Aorta (tissue), 5 donors: ENCODE measurements at regions not wholly inside any gene's neighbourhood (a gene's known extent, or its start where the extent isn't known, plus 50 kb on each side); places are given as distances from the start of the nearest gene placed in this dataset.
"Not testable (repeated sequence)": the region's sequence is repeated elsewhere in the genome, so short reads cannot be mapped to it uniquely, and the experiment has no call there.

Source experiments
- ATAC-seq: fragments of 200-7000 bp; cut with Tn5 transposase; one replicate; pipeline ENCODE4 v1.9.1; 2022; ENCODE audit warnings: moderate library complexity; ENCODE audit not compliant: low FRiP score
- DNase-seq, 2 donors: peaks; one replicate each; pipeline ENCODE4 v3.0.0-alpha.2; 2020
- H3K27ac ChIP-seq, 2 donors: one replicate each; pipeline ENCODE4 v1.5.1; 2013; ENCODE audit warnings: low read length in 2 of 2, mild to moderate bottlenecking in 2 of 2, moderate library complexity in 2 of 2, control low read depth in 1 of 2, inconsistent platforms in 1 of 2, low read depth in 1 of 2
- H3K27me3 ChIP-seq, 2 donors: one replicate each; pipeline ENCODE4 v1.6.1; 2013; ENCODE audit warnings: control low read depth in 1 of 2, low read length in 1 of 2, mild to moderate bottlenecking in 1 of 2, moderate library complexity in 1 of 2; ENCODE audit not compliant: insufficient read depth in 2 of 2, control insufficient read depth in 1 of 2
- H3K36me3 ChIP-seq, 2 donors: one replicate each; pipeline ENCODE4 v1.6.1; 2013; ENCODE audit warnings: control low read depth in 1 of 2, low read length in 1 of 2, mild to moderate bottlenecking in 1 of 2; ENCODE audit not compliant: insufficient read depth in 2 of 2, control insufficient read depth in 1 of 2
- H3K4me1 ChIP-seq, 2 donors: one replicate each; pipeline ENCODE4 v1.6.1; 2013; ENCODE audit warnings: low read length in 2 of 2, control low read depth in 1 of 2, mild to moderate bottlenecking in 1 of 2, moderate library complexity in 1 of 2; ENCODE audit not compliant: insufficient read depth in 2 of 2, control insufficient read depth in 1 of 2
- H3K4me3 ChIP-seq, 2 donors: one replicate each; pipeline ENCODE4 v1.5.1; 2013; ENCODE audit warnings: low read length in 2 of 2, control low read depth in 1 of 2, mild to moderate bottlenecking in 1 of 2
- H3K9me3 ChIP-seq: one replicate; pipeline ENCODE4 v1.6.1; 2013; ENCODE audit warnings: mild to moderate bottlenecking, low read length; ENCODE audit not compliant: control insufficient read depth
- WGBS, 2 donors: extraction: QIAGEN DNeasy Blood & Tissue Kit; methylation state at CpG; one replicate each; pipeline ENCODE4 v1.1.7; 2013; 5-methylcytosine and 5-hydroxymethylcytosine counted together
- intact Hi-C, 2 donors: fragments of 100-400 bp; cut with DNase I; formaldehyde crosslinking; loops; one replicate each; pipeline versions ENCODE4 v1.14.2 to v1.15.0; 2022
- donor health status: healthy with polysubstance abuse.
- donor health status: Bipolar disorder and iron deficiency.
- donor health status: DM: no; HTN: no; CAD: no.
- donor health status: DM: no; HTN: no; CAD: no.
- donor health status: DM: yes; HTN: yes; CAD: no.

DNA sequence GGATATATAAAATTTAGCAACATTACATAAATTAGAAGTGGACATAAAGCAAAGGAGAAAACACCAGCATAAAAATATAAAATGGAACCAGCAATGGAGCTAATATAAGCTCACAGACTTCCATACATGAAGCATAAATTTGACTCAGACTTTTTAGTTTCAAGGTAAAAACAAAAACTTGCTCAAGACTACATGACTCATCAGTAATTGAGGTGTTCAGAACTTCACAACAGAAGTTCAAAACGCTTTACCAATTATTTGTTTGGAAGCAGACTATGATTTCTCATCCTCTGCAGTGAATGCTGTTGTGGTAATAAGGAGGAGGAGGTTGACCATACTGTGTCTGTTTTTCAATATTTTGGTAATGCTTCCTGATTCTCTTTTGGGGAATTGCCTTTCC lies 192.0 kb upstream of the MEIS1 start:
- intact Hi-C loops, DNase-seq, H3K4me1 ChIP-seq, H3K36me3 ChIP-seq, ATAC-seq, H3K27me3 ChIP-seq, H3K4me3 ChIP-seq, H3K27ac ChIP-seq, H3K9me3 ChIP-seq: not testable (repeated sequence)
- 94 to 95% methylated on average over 1 of the region's 1 CpG for WGBS, 2 donors

DNA sequence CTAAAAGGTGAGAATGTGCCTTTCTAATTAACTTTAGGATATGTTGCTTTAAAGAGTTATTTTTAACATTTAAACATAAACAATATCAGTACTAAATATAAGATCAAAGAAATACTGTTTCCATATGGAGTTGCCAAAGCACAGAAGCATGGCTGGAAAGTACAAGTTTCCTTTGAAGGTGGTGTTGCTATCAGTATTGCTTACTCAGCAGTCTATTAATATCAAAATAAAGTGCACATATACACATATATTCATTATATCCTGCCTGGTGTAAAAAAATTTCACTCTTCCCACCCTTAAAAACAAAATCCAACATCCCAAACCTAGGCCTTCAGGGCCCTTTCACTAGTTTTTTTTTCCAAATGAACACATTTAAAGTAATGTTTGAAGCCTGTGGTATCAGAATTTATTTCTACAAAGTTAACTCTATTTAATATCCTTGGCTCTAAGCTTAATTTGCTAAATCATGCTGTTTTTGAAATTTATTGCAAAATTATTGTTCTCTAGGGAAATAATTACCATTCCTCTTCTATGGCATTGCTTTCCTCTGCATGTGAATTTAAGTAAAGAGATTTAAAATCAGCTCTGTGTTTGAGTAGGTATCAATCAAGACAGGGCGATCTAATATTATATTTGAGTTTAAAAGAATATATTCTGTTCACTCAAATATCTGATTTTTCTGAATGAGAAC lies 192.7 kb upstream of the MEIS1 start:
- H3K27ac ChIP-seq = no peak overlapping the region
- H3K36me3 ChIP-seq = no peaks in the 10 kb centered on the region
- H3K9me3 ChIP-seq = no peaks in the 10 kb centered on the region
- 96 to 98% methylated on average over 1 of the region's 1 CpG for whole genome bisulfite sequencing, 2 donors
- DNase-seq (no peak), ATAC-seq (no peak)
- H3K27me3 ChIP-seq = no peaks in the 10 kb centered on the region
- H3K4me1 ChIP-seq = no peaks in the 10 kb centered on the region
- H3K4me3 ChIP-seq = no peak overlapping the region
- intact Hi-C loops = no loop called here

DNA sequence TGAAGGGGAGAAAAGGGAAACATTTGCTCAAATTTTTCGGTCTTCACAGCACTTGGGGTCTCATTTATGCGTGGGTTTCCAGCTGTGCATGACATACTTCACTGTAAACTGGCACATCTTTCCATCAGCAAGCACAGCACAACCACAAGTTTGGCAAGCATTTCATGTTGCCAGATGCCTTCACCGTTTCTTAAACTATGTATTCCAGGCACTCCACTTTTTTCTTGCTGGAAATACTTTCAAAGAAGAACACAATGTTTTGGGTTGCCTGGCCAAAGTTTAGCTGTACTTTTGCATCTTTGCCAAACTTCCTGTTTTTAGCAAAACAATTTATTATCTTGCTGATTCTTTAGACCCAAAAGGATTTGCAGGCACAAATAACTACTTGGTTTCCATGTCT lies 194.6 kb upstream of the MEIS1 start:
- intact Hi-C loops = no loop called here
- ATAC-seq (no peak), DNase-seq (no peak)
- Histone ChIP-seq H3K36me3 (no peaks in the 10 kb centered on the region), H3K27me3 (no peaks in the 10 kb centered on the region), H3K9me3 (no peaks in the 10 kb centered on the region), H3K27ac (no peak overlapping the region), H3K4me3 (no peak overlapping the region), H3K4me1 (no peaks in the 10 kb centered on the region)
- WGBS, 2 donors = 25 to 26% methylated on average over 3 of the region's 3 CpGs

DNA sequence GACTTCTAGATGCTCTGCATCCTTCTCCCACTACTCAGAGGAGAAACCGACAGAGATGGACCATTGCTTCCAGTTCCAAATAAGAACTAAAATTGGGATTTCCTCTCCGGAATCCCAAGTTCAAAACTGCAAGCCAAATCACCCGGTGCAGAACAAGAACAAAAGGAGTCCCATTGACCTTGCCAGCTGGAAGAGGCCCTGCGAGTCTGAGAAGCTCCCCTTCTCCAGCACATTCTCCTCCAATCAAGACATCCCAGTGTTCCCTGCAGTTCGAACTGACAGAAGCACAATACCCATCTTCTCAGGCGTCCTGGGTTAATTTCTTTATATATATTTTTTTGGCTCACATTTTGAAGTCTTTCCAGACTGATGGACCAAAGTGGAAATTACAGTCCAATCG lies 195.3 kb upstream of the MEIS1 start:
- no peaks in the 10 kb centered on the region for H3K4me1 ChIP-seq
- no peak for ATAC-seq
- H3K27me3 ChIP-seq = no peaks in the 10 kb centered on the region
- WGBS, 2 donors = 34 to 45% methylated on average over 7 of the region's 7 CpGs
- no peak for DNase-seq
- no peak overlapping the region for H3K4me3 ChIP-seq
- no peak overlapping the region for H3K27ac ChIP-seq
- no peaks in the 10 kb centered on the region for H3K9me3 ChIP-seq
- H3K36me3 ChIP-seq = no peaks in the 10 kb centered on the region
- intact Hi-C loops = no loop called here

DNA sequence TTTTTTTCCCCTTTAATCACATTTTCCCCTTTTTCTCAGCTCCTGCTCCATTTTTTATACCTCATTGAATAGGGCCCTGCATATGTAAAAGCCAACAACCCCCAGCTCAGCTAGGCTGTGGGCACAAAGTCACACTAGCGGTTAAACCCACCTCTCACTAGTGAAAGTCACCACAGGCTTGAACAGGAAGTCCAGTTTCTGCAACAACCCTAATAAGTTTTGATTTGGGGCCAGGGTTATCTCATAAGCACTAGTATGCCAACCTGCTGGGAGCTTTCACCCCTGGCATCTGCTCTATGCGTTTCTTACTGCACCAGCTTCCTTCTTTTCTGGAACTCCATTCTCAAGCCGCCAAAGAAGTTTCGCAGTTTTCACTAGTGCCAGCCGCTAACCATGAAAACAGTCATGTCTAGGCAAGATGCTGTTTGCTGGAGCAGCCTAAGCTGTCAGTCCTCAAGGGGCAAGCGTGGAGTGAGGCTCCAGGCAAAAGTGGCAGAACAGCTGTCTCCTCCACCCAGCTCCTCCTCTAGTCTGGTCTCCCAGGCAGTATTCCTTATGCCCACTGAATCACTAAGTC lies 197.0 kb upstream of the MEIS1 start:
- intact Hi-C loops = no loop called here
- WGBS, 2 donors = 50 to 61% methylated on average over 6 of the region's 6 CpGs
- Histone ChIP-seq H3K4me3 (no peak overlapping the region), H3K27me3 (no peaks in the 10 kb centered on the region), H3K9me3 (no peaks in the 10 kb centered on the region), H3K36me3 (no peaks in the 10 kb centered on the region), H3K4me1 (no peaks in the 10 kb centered on the region), H3K27ac (no peak overlapping the region)
- no peak for ATAC-seq
- DNase-seq = no peak

DNA sequence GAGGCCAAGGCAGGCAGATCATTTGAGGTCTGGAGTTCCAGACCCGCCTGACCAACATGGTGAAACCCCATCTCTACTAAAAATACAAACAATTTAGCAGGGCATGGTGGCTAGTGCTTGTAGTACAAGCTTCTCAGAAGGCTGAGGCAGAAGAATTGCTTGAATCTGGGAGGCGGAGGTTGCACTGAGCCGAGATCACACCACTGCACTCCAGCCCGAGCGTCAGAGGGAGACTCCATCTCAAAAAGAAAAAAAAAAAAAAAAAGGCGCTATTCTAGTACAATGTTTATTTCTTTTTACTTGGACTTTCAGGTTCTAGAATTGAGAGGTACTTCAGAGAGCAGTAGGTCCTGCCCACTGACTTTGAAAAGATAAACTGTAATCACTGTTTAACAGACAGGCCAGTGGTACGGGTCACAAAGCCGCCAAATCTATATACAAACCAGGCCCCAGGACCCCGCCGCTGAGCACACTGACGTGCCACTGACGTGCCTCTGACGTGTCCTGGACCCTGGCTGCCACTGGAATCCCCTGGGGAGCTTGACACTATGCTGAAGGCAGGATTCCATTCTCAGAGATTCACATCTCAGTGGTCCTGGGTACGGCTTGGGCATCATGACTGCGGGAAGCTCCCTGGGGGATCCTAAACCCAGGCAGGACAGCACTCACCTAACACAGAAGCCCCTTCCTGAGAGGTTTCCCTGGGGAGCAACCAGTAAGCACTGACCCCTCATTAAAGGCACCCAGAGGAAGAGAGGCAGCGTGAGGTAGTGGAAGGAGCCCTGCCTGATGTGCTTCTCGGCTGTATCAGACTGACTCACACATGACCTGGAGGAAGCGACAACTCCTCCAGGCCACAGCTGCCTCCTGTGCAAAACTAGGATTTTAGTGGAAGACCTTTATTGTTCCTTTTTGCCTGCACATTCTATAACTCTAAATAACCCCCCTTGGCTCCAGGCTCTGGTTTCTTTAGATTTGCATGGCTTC lies 197.8 kb upstream of the MEIS1 start:
- no peak for ATAC-seq
- WGBS, 2 donors = 93 to 95% methylated on average over 18 of the region's 18 CpGs
- intact Hi-C loops = no loop called here

DNA sequence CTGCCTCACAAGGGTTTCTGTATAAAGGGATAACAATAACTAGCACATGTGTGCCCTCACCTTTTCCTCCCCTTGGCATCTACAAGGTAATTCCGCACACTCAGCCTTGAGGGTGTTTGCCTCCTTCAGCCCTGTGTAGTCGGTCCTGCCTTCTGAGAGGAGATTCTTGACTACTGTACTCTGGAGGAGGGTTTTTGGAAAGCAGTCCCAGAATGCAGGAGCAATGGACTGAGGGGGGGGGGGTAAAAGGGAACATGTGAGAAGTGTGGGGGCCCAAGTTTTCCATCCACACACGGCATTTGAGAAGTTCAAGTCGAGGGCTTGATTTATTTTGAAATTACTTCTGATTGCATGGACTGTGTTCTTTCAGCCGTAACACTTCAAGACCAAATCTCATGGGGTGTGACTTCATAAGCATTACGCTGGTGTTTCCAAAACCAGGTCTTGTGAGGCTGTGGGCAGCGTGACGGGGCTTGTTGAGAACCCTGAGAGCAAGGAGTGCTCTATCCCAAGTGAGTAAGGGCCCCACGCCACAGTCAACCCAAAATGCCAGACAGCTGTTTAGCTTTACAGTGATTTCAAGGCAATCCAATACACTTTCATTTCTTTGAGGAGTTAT lies 198.7 kb upstream of the MEIS1 start:
- WGBS, 2 donors = 90 to 91% methylated on average over 9 of the region's 9 CpGs
- ATAC-seq = no peak
- intact Hi-C loops = no loop called here

More for the DNA sequence above, 197.8 kb upstream of the MEIS1 start:
- H3K4me3 ChIP-seq = no peak overlapping the region
- DNase-seq = no peak
- no peaks in the 10 kb centered on the region for H3K27me3 ChIP-seq
- no peaks in the 10 kb centered on the region for H3K36me3 ChIP-seq
- no peaks in the 10 kb centered on the region for H3K9me3 ChIP-seq
- H3K27ac ChIP-seq = no peak overlapping the region
- no peaks in the 10 kb centered on the region for H3K4me1 ChIP-seq

DNA sequence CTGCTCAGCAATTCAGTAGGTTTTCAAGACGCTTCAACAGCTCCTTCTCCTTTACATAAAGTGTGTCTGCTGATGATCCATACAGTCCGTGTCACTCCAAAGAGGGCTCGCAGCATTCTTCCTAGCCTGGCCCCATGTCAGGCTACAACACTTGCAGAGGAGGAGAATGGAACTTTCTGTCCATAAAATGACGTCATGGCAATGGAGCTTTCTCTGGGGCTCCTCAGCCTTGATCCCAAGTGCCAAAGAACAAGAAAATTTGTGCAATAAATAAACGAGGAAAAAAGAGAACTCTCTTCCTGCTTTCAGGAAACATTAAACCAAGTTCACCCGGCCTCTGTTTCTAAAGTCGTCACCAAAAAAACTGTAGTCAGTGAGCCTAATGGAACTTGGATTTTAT lies 199.5 kb upstream of the MEIS1 start:
- no peak overlapping the region for H3K4me3 ChIP-seq
- no peaks in the 10 kb centered on the region for H3K36me3 ChIP-seq
- 83 to 84% methylated on average over 7 of the region's 7 CpGs for WGBS, 2 donors
- H3K27ac ChIP-seq = no peak overlapping the region
- ATAC-seq (no peak), DNase-seq (no peak)
- no peaks in the 10 kb centered on the region for H3K4me1 ChIP-seq
- no peaks in the 10 kb centered on the region for H3K27me3 ChIP-seq
- H3K9me3 ChIP-seq = no peaks in the 10 kb centered on the region
- intact Hi-C loops = no loop called here

More for the DNA sequence above, 198.7 kb upstream of the MEIS1 start:
- Histone ChIP-seq H3K9me3 (no peaks in the 10 kb centered on the region), H3K36me3 (no peaks in the 10 kb centered on the region), H3K4me3 (no peak overlapping the region), H3K27me3 (no peaks in the 10 kb centered on the region), H3K27ac (no peak overlapping the region), H3K4me1 (no peaks in the 10 kb centered on the region)
- no peak for DNase-seq
